ENCODE measurements at regions not wholly inside any gene's neighbourhood (a gene's known extent, or its start where the extent isn't known, plus 50 kb on each side); places are given as distances from the start of the nearest gene placed in this dataset.
"Not testable (repeated sequence)": the region's sequence is repeated elsewhere in the genome, so short reads cannot be mapped to it uniquely, and the experiment has no call there.

DNA sequence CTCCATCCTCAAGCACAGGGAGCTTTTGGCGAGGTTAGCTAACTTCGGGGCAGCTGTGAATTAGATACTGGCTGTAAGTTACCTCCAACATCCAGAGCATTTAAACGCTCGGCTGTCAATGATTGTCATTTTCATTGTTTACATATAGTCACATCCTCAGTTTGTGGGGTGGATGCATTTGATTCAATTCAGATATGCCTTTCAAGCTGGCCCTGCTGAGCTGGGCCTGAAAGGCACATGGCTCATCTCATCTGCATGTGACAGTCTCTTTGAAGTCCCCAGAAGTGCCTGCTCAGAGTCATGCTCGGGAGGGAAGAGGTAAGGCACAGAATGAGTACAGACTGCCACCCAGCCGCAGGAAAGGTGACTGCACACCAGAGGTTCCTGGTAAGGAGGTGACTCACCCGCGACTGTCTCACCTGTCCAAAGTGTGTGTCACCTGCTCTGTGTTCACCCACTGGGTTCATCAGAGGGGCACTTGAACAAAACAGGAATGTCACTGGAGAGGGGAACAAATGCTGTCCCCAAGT lies 281.2 kb upstream of the PLGLB2 start:
- not testable (repeated sequence) for DNase-seq

DNA sequence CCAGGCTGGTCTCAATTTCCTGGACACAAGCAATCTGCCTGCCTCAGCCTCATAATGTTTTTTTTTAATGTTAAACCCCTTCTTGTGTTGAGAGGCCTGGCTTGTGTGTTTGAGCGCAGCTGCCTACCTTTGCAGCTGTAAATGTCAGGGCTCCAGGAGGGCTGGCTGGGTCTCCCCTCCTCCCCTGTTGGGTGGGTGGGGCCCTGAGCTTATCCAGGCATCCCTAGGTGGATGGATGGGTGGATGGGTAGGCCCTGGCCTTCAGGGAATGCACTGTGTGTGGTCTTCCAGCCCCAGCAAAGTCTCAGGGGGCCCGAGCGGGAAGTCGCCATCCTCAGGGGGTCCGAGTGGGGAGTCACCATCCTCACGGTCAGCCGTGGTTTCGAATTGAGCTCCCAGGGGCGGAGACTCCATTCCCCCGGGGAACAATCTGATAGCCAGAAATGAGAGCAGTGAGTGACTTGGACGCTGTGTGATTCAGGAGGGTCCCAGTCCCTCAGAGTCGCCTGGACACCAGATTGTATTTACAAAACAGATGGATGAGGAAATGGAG lies 279.4 kb upstream of the PLGLB2 start:
- DNase-seq: not testable (repeated sequence)

- DNase-seq: not testable (repeated sequence)
Measured at GRCh38 chr2:87469180-87470151, 278.4 kb upstream of the PLGLB2 start.

DNA sequence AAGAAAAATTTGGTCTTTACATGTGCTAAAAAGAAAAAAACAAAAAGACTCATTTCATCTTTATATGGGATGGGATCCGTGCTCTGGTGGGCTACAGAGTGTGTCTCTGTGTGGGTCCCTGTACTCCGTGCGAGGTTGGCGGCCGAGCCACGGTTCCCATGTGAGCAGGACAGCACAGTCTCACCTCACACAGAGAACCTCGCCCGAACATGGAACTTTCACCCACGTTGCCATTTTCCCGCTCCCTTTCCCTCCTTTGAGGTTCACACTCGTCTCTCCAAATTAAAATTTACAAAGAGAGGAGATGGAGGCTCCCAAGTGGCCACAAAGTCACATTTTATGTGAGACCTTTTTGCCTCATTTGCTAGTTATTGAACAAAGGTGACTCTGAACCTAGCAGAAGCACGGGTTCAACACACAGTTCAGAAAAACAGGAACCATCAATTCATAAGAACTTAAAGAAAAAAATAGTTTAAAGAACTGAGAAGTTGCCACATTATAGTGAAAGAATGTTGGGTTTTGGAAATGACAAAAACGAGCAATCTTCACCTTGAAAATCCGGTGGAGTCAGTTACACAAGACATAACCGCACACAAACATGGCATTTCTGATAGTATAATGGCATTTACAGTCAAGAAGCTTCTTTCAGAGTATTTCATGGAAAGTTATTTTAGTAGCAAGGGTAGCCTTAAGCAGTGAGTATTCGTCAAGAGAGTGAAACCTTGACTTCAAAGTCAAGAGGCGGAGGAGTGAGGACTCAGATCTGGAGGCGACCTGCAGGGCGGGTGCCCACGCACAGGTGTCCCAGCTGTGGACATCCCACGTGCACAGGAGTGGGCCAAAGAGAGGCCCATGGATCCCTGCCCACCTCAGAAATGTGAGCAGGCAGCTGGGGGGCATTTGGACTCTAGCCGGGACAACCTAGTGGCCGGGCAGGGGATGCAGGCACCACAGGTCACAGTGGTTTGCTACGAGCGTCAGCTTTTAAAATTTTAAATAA lies 277.2 kb upstream of the PLGLB2 start:
- DNase-seq: not testable (repeated sequence)

- not testable (repeated sequence) for DNase-seq
Measured at GRCh38 chr2:87471478-87471877, 276.4 kb upstream of the PLGLB2 start.

- not testable (repeated sequence) for DNase-seq
Measured at GRCh38 chr2:87476223-87476872, 271.5 kb upstream of the PLGLB2 start.

DNA sequence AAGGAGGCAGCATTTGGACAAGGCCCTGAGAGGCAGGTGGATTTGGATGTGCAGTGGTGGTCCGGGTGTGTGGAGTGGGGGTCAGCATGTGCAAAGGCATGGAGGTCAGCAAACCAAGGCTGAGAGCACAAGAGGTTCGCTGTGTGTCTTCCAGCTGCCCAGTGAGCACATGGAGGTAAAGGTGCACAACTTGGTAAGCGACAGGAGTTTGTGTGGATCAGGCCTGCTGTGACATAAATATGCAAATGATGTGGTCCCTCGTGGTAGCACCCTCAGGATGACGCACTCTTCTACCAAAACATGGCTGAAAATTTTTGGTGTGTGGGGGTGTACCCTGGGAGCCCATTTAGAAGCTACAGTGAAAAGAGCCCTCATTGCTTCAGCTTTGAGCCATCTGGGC lies 271.0 kb upstream of the PLGLB2 start:
- not testable (repeated sequence) for DNase-seq

DNA sequence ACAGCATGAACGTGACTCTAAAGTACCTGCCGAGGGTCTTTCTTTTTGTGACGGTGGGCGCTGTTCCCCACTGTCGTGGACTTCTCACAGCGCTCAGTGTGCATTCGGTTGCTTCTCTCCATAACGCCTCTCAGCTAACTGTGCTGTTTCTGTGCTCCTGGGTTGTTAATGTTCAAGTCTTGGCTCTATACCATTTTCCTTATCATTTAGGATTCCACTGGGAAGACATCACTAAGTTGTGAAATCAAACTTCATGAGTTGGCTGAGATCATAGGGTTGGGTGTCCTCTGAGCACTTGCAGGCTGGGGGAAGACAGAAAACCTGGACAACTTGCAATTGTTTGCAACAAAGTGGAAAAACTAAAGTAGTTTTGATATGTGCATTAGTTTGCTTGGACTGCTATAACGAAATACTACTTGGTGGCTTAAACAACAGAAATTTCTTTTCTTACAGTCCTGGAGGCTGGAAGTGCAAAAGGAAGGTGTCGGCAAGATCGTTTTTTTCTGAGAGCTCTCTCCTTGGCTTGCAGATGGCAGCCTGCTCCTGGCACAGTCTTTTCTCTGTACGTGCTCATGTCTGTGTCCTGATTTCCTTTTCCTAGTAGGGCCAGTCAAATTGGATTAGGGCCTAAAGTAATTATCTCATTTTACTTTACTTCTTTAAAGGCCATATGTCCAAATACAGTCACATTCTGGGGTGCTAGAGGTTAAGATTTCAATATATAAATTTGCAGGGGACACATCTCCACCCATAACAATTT lies 270.0 kb upstream of the PLGLB2 start:
- DNase-seq: not testable (repeated sequence)

GRCh38 chr2:87478911-87479310 lies 269.0 kb upstream of the PLGLB2 start:
- not testable (repeated sequence) for DNase-seq

- not testable (repeated sequence) for DNase-seq
Measured at GRCh38 chr2:87483093-87483680, 264.7 kb upstream of the PLGLB2 start.

DNA sequence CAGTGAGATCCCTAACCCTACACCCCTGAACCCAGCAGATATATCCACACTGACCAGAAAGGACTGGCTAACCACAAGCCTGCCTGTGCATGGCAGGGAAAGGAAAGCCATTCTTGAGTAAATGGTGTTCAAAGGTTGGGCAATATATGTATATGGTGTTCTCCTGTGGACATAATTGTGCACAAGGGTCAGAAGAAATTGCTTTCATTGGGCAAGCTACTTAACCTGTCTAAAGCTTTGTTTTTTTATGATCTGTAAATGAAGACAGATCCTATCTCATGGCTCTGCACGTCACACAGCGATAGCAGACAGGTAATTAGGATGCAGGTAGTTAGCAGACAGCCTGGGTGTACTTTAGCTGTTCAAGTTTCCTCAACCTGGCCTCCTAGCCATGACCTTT lies 263.5 kb upstream of the PLGLB2 start:
- not testable (repeated sequence) for DNase-seq

DNA sequence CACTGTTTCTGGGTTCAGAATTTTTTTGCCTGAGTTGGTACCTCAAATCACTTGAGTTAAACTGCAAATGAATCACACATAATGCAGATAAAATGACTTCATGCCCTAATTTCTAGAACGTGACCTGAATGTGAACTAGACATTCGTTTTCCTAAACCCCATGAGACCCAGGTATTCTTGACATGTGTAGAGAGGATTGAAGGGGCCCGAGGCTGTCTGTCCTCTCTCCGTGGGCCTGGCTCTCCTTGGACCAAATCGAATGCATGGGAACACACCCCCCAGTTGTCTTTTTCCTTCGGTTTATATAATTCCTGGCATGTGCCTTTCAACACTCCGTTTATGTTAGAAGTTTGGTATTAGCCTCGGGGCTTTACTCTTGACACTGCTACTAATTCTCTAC lies 262.4 kb upstream of the PLGLB2 start:
- not testable (repeated sequence) for DNase-seq

- DNase-seq: not testable (repeated sequence)
Measured at GRCh38 chr2:87485884-87486283, 262.0 kb upstream of the PLGLB2 start.

DNA sequence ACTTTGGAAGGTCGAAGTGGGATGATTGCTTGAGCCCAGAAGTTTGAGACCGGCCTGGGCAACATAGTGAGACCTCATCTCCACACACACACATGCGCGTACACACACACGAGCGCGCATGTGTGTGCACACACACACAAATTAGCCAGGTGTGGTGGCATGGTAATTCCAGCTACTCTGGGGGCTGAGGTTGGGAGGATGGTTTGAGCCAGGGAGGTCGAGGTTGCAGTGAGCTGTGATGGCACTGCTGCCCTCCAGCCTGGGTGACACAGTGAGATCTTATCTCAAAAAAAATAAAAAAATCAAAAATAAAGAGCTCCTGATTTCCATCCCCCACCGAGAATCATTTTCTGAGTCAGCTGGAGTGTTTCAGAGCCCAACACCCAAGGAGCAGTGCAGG lies 261.5 kb upstream of the PLGLB2 start:
- DNase-seq: not testable (repeated sequence)

GRCh38 chr2:87488021-87488420 lies 259.9 kb upstream of the PLGLB2 start:
- DNase-seq: not testable (repeated sequence)

DNA sequence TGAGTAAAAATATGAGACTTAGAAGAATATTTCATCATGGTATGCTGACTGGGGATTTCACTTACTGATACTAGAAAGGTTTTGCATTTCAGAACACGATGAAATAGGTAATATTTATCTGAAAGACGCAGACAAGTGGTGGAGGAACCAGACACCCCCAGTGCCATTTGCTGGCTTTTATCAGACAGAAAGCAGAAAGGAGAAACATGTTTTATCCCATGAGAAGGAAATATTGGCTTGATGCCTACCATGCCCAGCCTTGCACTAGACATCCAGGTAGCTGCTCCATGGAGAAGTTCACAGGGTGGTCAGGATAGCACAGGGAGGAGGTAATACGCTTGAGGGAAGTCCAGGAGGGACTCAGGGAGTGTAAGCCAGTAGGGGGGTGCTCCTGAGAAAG lies 258.9 kb upstream of the PLGLB2 start:
- DNase-seq: not testable (repeated sequence)

GRCh38 chr2:87494846-87495245 lies 253.0 kb upstream of the PLGLB2 start:
- not testable (repeated sequence) for DNase-seq

DNA sequence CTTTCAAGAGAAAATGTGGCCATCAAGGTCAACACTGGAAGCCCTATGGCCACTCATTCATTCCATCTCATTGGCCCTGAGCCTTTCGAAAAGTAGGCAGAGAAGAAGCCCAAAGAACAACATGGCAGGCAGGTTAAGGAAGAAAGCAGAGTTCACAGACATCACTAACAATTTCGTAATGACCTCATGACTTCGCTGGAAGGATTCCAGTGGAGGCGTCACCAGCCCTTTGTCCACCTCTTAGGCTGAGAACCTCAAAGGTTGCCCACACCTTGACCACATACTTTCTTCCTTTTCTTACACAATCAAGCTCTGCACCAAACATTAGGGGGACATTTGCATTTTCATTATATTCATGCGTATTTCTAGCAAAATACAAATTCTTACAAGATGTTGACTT lies 252.4 kb upstream of the PLGLB2 start:
- DNase-seq: not testable (repeated sequence)

GRCh38 chr2:87496036-87497006 lies 251.6 kb upstream of the PLGLB2 start:
- DNase-seq: not testable (repeated sequence)

Measured in right forelimb (tissue), 1 donor.